HCT116 (cell line): ENCODE measurements at regions not wholly inside any gene's neighbourhood (a gene's known extent, or its start where the extent isn't known, plus 50 kb on each side); places are given as distances from the start of the nearest gene placed in this dataset.

ENCODE experiments used
- ATAC-seq: fragments of 200-7000 bp; cut with Tn5 transposase; 2 replicates; pipeline ENCODE4 v1.9.1; 2020; ENCODE audit warnings: mild to moderate bottlenecking, moderate library complexity
- BruUV-seq: library from RNA; stranded (reverse); fragments of 400-500 nt; replicated peaks from 2 replicates; lab custom pipeline; 2021; lab: Mats Ljungman, UMichigan
- CTCF ChIA-PET: fragments of 300-600 bp; sonication (Branson Sonifier 250); formaldehyde crosslinking; loops from one replicate; lab custom pipeline; 2021; ENCODE audit warnings: antibody characterized with exemption; lab: Charles Lee
- POLR2A ChIA-PET: fragments of 300-600, 350-600 bp; sonication (Branson Sonifier 250); formaldehyde crosslinking; loops from one replicate; lab custom pipeline; 2021; ENCODE audit warnings: antibody characterized with exemption; lab: Charles Lee
- RAD21 ChIA-PET, 2 experiments: fragments of 300-600 bp; sonication (Branson Sonifier 250); formaldehyde crosslinking; loops; one replicate each; lab custom pipeline; 2023; ENCODE audit warnings: low total read pairs in 2 of 2; ENCODE audit not compliant: uncharacterized antibody in 2 of 2, unreplicated experiment in 2 of 2, low non-redundant PET in 1 of 2; lab: Charles Lee
- DNase-seq: peaks from one replicate; pipeline ENCODE4 v3.0.0-alpha.2; 2010; ENCODE audit warnings: low read depth, low spot score
- H2AFZ ChIP-seq: fragments of 200-600 bp; shearing (Covaris generic), sonication (generic); 2 replicates; pipeline ENCODE4 v1.6.1; 2017; ENCODE audit warnings: low read depth, mixed run types, mixed read lengths, antibody characterized with exemption, low read length; ENCODE audit not compliant: poor library complexity, severe bottlenecking
- H3K27ac ChIP-seq: 2 replicates; pipeline ENCODE4 v1.5.1; 2012; ENCODE audit warnings: low read depth, low read length
- H3K27me3 ChIP-seq: fragments of 200-600 bp; sonication (generic); 2 replicates; pipeline ENCODE4 v1.6.1; 2016; ENCODE audit warnings: mixed run types, low read length, mixed read lengths; ENCODE audit not compliant: insufficient read depth
- H3K36me3 ChIP-seq, 2 experiments: fragments of 200-500 bp in 1 of 2; fragments of 200-600 bp in 1 of 2; sonication (Bioruptor generic) in 1 of 2; sonication (generic) in 1 of 2; 2 replicates each; pipeline versions ENCODE4 v1.5.1 to v1.6.1; 2014 to 2016; ENCODE audit warnings: low read length in 2 of 2, inconsistent platforms in 1 of 2, mixed read lengths in 1 of 2, mixed run types in 1 of 2; ENCODE audit not compliant: insufficient read depth in 2 of 2, control insufficient read depth in 1 of 2
- H3K4me1 ChIP-seq, 2 experiments: fragments of 200-600 bp in 1 of 2; sonication (generic) in 1 of 2; 2 replicates each; pipeline versions ENCODE4 v1.5.1 to v1.6.1; 2012 to 2017; ENCODE audit warnings: low read length in 2 of 2, inconsistent platforms in 1 of 2, mild to moderate bottlenecking in 1 of 2, mixed read lengths in 1 of 2, mixed run types in 1 of 2, moderate library complexity in 1 of 2; ENCODE audit not compliant: insufficient read depth in 2 of 2, control insufficient read depth in 1 of 2
- H3K4me2 ChIP-seq: fragments of 200-600 bp; sonication (generic); 2 replicates; pipeline ENCODE4 v1.6.1; 2017; ENCODE audit warnings: mixed run types, low read length, mixed read lengths
- H3K4me3 ChIP-seq, 2 experiments: fragments of 200-600 bp in 1 of 2; sonication (generic) in 1 of 2; replicated peaks in 1 of 2; 2 replicates each; pipeline ENCODE4 v1.5.1; 2011 to 2016; ENCODE audit warnings: low read length in 2 of 2, control low read depth in 1 of 2, low read depth in 1 of 2, mild to moderate bottlenecking in 1 of 2, mixed read lengths in 1 of 2, mixed run types in 1 of 2
- H3K79me2 ChIP-seq: fragments of 200-600 bp; sonication (generic); 2 replicates; pipeline ENCODE4 v1.6.1; 2017; ENCODE audit warnings: mild to moderate bottlenecking, mixed run types, low read length, moderate library complexity, mixed read lengths; ENCODE audit not compliant: insufficient read depth
- H3K9ac ChIP-seq: fragments of 200-600 bp; sonication (generic); 2 replicates; pipeline ENCODE4 v1.6.1; 2016; ENCODE audit warnings: low read length, mixed read lengths
- H3K9me2 ChIP-seq: fragments of 200-600 bp; sonication (generic), shearing (Covaris generic); 2 replicates; pipeline ENCODE4 v1.6.1; 2017; ENCODE audit warnings: mixed run types, mild to moderate bottlenecking, moderate library complexity; ENCODE audit not compliant: insufficient read depth
- H3K9me3 ChIP-seq, 2 experiments: fragments of 200-500 bp in 1 of 2; fragments of 200-600 bp in 1 of 2; sonication (Bioruptor generic) in 1 of 2; sonication (generic) in 1 of 2; 2 replicates each; pipeline ENCODE4 v1.6.1; 2014 to 2017; ENCODE audit warnings: low read length in 2 of 2, mixed read lengths in 2 of 2, inconsistent platforms in 1 of 2, low read depth in 1 of 2, mild to moderate bottlenecking in 1 of 2, mixed run types in 1 of 2, moderate library complexity in 1 of 2; ENCODE audit not compliant: control insufficient read depth in 1 of 2, insufficient read depth in 1 of 2
- H4K20me1 ChIP-seq: fragments of 200-600 bp; sonication (generic), shearing (Covaris generic); 2 replicates; pipeline ENCODE4 v1.6.1; 2017; ENCODE audit warnings: mixed run types, mild to moderate bottlenecking, moderate library complexity; ENCODE audit not compliant: insufficient read depth
- ATF3 ChIP-seq: IDR thresholded peaks from 2 replicates; pipeline ENCODE4 v1.6.1; 2012
- CBX3 ChIP-seq: IDR thresholded peaks from 2 replicates; pipeline ENCODE4 v1.6.1; 2012; ENCODE audit warnings: low read depth
- CEBPB ChIP-seq: IDR thresholded peaks from 2 replicates; pipeline ENCODE4 v1.6.1; 2012; ENCODE audit warnings: low read depth
- EGR1 ChIP-seq: IDR thresholded peaks from 2 replicates; pipeline ENCODE4 v1.6.1; 2012; ENCODE audit warnings: low read depth
- ELF1 ChIP-seq: IDR thresholded peaks from 2 replicates; pipeline ENCODE4 v1.6.1; 2012; ENCODE audit warnings: low read depth, borderline replicate concordance
- EZH2 ChIP-seq: fragments of 200-600 bp; sonication (generic); IDR thresholded peaks from 2 replicates; pipeline ENCODE4 v1.6.1; 2017; ENCODE audit warnings: antibody characterized with exemption, mixed run types
- JUND ChIP-seq: IDR thresholded peaks from 2 replicates; pipeline ENCODE4 v1.6.1; 2012
- MAX ChIP-seq: IDR thresholded peaks from 2 replicates; pipeline ENCODE4 v1.6.1; 2012
- POLR2AphosphoS5 ChIP-seq: IDR thresholded peaks from 2 replicates; pipeline ENCODE4 v1.6.1; 2011; ENCODE audit warnings: mild to moderate bottlenecking, low read depth, low read length, moderate library complexity
- SP1 ChIP-seq: IDR thresholded peaks from 2 replicates; pipeline ENCODE4 v1.6.1; 2012; ENCODE audit warnings: low read depth
- TCF7L2 ChIP-seq: IDR thresholded peaks from 2 replicates; pipeline ENCODE4 v1.7.0; 2011; ENCODE audit warnings: borderline replicate concordance, inconsistent platforms; ENCODE audit not compliant: insufficient read depth, insufficient read length; ENCODE audit errors: extremely low read depth
- ZFX ChIP-seq: fragments of 450-650 bp; IDR thresholded peaks from 2 replicates; pipeline ENCODE4 v1.6.1; 2017
- ZNF274 ChIP-seq: fragments of 200-500 bp; sonication (Bioruptor generic); IDR thresholded peaks from 2 replicates; pipeline ENCODE4 v1.6.1; 2014; ENCODE audit warnings: mild to moderate bottlenecking, low read depth, low read length, inconsistent platforms
- intact Hi-C: fragments of 100-400 bp; cut with micrococcal nuclease; formaldehyde crosslinking; loops from 2 replicates; pipeline ENCODE4 v1.10.0; 2022
- TF ChIP-seq, protein P1 (sequence below): IDR thresholded peaks from 2 replicates; pipeline ENCODE4 v1.6.1; 2012; ENCODE audit warnings: low read depth
- TF ChIP-seq, protein P2 (sequence below): IDR thresholded peaks from 2 replicates; pipeline ENCODE4 v1.6.1; 2011; ENCODE audit warnings: mild to moderate bottlenecking, low read length, moderate library complexity; ENCODE audit not compliant: insufficient replicate concordance; ENCODE audit errors: extremely low read depth

GRCh38 chr11:80486678-80487077 is 1045.8 kb upstream of the TENM4 start (continued):
- TF ChIP-seq SP1 = no peak
- no peak for TF ChIP-seq MAX
- TF ChIP-seq ZFX = no peak
- no peak for TF ChIP-seq ATF3
- no peak for TF ChIP-seq ZNF274
- TF ChIP-seq, protein P1, sequence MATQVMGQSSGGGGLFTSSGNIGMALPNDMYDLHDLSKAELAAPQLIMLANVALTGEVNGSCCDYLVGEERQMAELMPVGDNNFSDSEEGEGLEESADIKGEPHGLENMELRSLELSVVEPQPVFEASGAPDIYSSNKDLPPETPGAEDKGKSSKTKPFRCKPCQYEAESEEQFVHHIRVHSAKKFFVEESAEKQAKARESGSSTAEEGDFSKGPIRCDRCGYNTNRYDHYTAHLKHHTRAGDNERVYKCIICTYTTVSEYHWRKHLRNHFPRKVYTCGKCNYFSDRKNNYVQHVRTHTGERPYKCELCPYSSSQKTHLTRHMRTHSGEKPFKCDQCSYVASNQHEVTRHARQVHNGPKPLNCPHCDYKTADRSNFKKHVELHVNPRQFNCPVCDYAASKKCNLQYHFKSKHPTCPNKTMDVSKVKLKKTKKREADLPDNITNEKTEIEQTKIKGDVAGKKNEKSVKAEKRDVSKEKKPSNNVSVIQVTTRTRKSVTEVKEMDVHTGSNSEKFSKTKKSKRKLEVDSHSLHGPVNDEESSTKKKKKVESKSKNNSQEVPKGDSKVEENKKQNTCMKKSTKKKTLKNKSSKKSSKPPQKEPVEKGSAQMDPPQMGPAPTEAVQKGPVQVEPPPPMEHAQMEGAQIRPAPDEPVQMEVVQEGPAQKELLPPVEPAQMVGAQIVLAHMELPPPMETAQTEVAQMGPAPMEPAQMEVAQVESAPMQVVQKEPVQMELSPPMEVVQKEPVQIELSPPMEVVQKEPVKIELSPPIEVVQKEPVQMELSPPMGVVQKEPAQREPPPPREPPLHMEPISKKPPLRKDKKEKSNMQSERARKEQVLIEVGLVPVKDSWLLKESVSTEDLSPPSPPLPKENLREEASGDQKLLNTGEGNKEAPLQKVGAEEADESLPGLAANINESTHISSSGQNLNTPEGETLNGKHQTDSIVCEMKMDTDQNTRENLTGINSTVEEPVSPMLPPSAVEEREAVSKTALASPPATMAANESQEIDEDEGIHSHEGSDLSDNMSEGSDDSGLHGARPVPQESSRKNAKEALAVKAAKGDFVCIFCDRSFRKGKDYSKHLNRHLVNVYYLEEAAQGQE = no peak
- TF ChIP-seq TCF7L2 = no peak
- TF ChIP-seq POLR2AphosphoS5 = no peak
- no peak for TF ChIP-seq EZH2

DNA sequence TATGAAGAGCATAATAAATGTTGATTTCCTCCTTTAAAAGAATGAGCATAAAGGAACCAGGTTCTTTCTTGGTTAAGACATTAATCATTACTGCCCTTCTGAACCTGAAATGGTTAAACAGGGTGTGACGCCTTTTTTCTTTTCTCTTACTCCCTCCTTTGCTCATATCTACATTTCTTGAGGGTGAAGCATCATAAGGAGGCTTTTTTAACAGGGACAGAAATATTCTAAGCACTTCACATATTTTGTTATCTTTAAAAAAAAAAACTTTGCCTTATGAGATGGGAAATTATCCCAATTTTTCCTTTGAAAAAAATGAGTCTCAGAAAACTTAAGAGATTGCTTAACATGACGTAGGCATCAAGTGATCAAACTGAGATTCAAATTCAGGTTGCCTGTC is 1036.3 kb upstream of the TENM4 start:
- intact Hi-C loops = no loop called here
- Histone ChIP-seq H3K9me2 (no peaks in the 10 kb centered on the region), H3K79me2 (no peaks in the 10 kb centered on the region), H3K9me3 (peaks cover 8 to 20% of the 10 kb centered on the region in 2 experiments; a peak in 2 of 4 replicates), H2AFZ (no peak overlapping the region), H3K4me3 (no peak overlapping the region), H4K20me1 (no peaks in the 10 kb centered on the region), H3K4me1 (no peaks in the 10 kb centered on the region), H3K27me3 (no peaks in the 10 kb centered on the region), H3K36me3 (no peaks in the 10 kb centered on the region), H3K27ac (no peak overlapping the region), H3K4me2 (no peak overlapping the region), H3K9ac (no peak overlapping the region)
- ChIA-PET POLR2A (no interaction called here), CTCF (no interaction called here), RAD21 (no interaction called here)
- no peak for TF ChIP-seq JUND
- no peak for TF ChIP-seq CEBPB
- TF ChIP-seq, protein P2, sequence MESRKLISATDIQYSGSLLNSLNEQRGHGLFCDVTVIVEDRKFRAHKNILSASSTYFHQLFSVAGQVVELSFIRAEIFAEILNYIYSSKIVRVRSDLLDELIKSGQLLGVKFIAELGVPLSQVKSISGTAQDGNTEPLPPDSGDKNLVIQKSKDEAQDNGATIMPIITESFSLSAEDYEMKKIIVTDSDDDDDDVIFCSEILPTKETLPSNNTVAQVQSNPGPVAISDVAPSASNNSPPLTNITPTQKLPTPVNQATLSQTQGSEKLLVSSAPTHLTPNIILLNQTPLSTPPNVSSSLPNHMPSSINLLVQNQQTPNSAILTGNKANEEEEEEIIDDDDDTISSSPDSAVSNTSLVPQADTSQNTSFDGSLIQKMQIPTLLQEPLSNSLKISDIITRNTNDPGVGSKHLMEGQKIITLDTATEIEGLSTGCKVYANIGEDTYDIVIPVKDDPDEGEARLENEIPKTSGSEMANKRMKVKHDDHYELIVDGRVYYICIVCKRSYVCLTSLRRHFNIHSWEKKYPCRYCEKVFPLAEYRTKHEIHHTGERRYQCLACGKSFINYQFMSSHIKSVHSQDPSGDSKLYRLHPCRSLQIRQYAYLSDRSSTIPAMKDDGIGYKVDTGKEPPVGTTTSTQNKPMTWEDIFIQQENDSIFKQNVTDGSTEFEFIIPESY = no peak
- TF ChIP-seq ELF1 = no peak
- no peak for TF ChIP-seq SP1
- TF ChIP-seq EGR1 = no peak
- TF ChIP-seq ZFX = no peak
- TF ChIP-seq CBX3 = no peak
- ATAC-seq (no peak), DNase-seq (no peak)
- no TSS peak for BruUV-seq
